GM12872 (cell line): ENCODE measurements at regions not wholly inside any gene's neighbourhood (a gene's known extent, or its start where the extent isn't known, plus 50 kb on each side); places are given as distances from the start of the nearest gene placed in this dataset.

Experiments
- CTCF ChIP-seq: IDR thresholded peaks from 3 replicates; pipeline ENCODE4 v1.5.1; 2011; ENCODE audit warnings: low read depth, mild to moderate bottlenecking, low read length, moderate library complexity; ENCODE audit not compliant: insufficient read depth

- no peak for TF ChIP-seq CTCF
Observed at GRCh38 chr5:2511706-2512105, 239.8 kb downstream of the IRX2 start.

GRCh38 chr5:2511126-2511525 is 240.4 kb downstream of the IRX2 start:
- TF ChIP-seq CTCF, result no peak

GRCh38 chr5:2509527-2509926 is 241.9 kb downstream of the IRX2 start:
- no peak for TF ChIP-seq CTCF

- no peak for TF ChIP-seq CTCF
Observed at GRCh38 chr5:2508514-2508913, 243.0 kb downstream of the IRX2 start.

GRCh38 chr5:2507611-2508010 is 243.9 kb downstream of the IRX2 start:
- no peak for TF ChIP-seq CTCF

- TF ChIP-seq CTCF, result no peak
Observed at GRCh38 chr5:2506603-2507002, 244.9 kb downstream of the IRX2 start.

- TF ChIP-seq CTCF, result no peak
Observed at GRCh38 chr5:2505217-2505616, 246.3 kb downstream of the IRX2 start.
